Suprapubic skin (tissue), 4 donors: ENCODE measurements at regions not wholly inside any gene's neighbourhood (a gene's known extent, or its start where the extent isn't known, plus 50 kb on each side); places are given as distances from the start of the nearest gene placed in this dataset.

ENCODE experiments used
- DNase-seq, 2 donors: peaks; one replicate each; pipeline ENCODE4 v3.0.0-alpha.2; 2019; ENCODE audit warnings: low spot score in 2 of 2
- H3K27ac ChIP-seq: fragments of 200-600 bp; sonication (generic); one replicate; pipeline ENCODE4 v1.5.1; 2019
- H3K27me3 ChIP-seq: fragments of 200-600 bp; sonication (generic); one replicate; pipeline ENCODE4 v1.5.1; 2019
- H3K36me3 ChIP-seq: fragments of 200-600 bp; sonication (generic); one replicate; pipeline ENCODE4 v1.5.1; 2019
- H3K4me1 ChIP-seq: fragments of 200-600 bp; sonication (generic); one replicate; pipeline ENCODE4 v1.5.1; 2019
- H3K4me3 ChIP-seq: fragments of 200-600 bp; sonication (generic); one replicate; pipeline ENCODE4 v1.5.1; 2019; ENCODE audit warnings: mild to moderate bottlenecking
- H3K9me3 ChIP-seq: fragments of 200-600 bp; sonication (generic); one replicate; pipeline ENCODE4 v1.5.1; 2019
- EP300 ChIP-seq: sonication (generic); formaldehyde crosslinking; IDR thresholded peaks from one replicate; pipeline ENCODE4 v1.6.1; 2017; ENCODE audit warnings: antibody characterized with exemption
- POLR2A ChIP-seq, 2 donors: fragments of 450-650 bp; IDR thresholded peaks; one replicate each; pipeline ENCODE4 v1.6.1; 2017; ENCODE audit warnings: antibody characterized with exemption in 2 of 2, mild to moderate bottlenecking in 2 of 2, moderate library complexity in 2 of 2
- POLR2AphosphoS5 ChIP-seq, 3 donors: sonication (generic); formaldehyde crosslinking; IDR thresholded peaks; one replicate each; pipeline ENCODE4 v1.6.1; 2017; ENCODE audit warnings: antibody characterized with exemption in 3 of 3
- WGBS: methylation state at CpG from one replicate; pipeline ENCODE4 v1.1.5; 2018; 5-methylcytosine and 5-hydroxymethylcytosine counted together
- TF ChIP-seq, protein P1 (sequence below), 2 donors: fragments of 200-600 bp in 1 of 2; fragments of 450-650 bp in 1 of 2; sonication (generic) in 1 of 2; IDR thresholded peaks; one replicate each; pipeline ENCODE4 v1.5.1; 2016 to 2019; ENCODE audit warnings: antibody characterized with exemption in 2 of 2, mild to moderate bottlenecking in 1 of 2, moderate library complexity in 1 of 2

DNA sequence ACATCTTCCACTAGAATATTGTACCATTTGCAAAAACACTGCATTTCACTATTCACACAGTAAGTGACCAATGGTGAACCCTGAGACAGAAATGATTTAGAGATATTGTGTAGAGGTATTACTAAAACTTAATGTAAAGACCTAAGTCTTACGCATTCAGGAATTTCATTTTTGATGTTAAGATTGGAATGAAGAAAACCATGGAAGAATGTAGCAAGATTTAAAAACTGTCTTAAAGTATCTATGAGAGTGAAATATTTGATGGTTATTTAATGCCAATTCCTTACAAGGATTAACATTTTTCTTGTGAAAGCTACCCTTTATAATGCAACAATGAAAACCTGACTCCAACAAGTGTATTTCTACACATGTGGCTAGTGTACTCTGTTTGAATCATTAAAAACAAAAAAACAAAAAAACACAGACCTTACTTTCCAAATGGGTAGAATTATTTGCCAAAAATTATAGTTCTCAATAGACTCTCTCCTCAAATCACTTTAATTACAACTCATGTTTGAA lies 172.0 kb downstream of the NNT start:
- Histone ChIP-seq H3K27ac (no peak overlapping the region), H3K4me1 (peaks cover 10% of the 10 kb centered on the region), H3K27me3 (no peaks in the 10 kb centered on the region), H3K36me3 (no peaks in the 10 kb centered on the region), H3K9me3 (no peaks in the 10 kb centered on the region), H3K4me3 (no peak overlapping the region)
- WGBS, result 100% methylated on average over 1 of the region's 1 CpG
- no peak for DNase-seq
- no peak for TF ChIP-seq POLR2A (IDR thresholded peaks at IDR 0.05)
- TF ChIP-seq, protein P1, sequence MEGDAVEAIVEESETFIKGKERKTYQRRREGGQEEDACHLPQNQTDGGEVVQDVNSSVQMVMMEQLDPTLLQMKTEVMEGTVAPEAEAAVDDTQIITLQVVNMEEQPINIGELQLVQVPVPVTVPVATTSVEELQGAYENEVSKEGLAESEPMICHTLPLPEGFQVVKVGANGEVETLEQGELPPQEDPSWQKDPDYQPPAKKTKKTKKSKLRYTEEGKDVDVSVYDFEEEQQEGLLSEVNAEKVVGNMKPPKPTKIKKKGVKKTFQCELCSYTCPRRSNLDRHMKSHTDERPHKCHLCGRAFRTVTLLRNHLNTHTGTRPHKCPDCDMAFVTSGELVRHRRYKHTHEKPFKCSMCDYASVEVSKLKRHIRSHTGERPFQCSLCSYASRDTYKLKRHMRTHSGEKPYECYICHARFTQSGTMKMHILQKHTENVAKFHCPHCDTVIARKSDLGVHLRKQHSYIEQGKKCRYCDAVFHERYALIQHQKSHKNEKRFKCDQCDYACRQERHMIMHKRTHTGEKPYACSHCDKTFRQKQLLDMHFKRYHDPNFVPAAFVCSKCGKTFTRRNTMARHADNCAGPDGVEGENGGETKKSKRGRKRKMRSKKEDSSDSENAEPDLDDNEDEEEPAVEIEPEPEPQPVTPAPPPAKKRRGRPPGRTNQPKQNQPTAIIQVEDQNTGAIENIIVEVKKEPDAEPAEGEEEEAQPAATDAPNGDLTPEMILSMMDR (IDR thresholded peaks at IDR 0.05), result no peak
- TF ChIP-seq POLR2AphosphoS5 (IDR thresholded peaks at IDR 0.05), result no peak
- TF ChIP-seq EP300, result no peak

DNA sequence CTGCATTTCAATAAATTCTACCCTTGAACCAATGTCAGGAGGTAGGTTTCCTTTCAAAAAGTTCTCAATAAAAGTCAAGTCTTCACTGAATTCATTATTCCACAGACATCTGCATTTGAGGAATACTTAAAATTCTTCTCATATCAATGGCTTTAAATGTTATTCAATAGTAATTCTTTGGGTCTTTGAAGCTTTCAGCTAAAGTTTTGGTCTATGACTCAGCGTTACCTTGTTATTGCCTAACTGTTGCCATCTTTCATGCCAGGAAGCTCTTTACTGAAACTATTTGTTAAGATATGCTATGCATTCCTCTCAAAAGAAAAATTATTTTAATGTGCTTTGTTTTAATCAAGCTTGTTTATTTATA lies 170.5 kb downstream of the NNT start:
- no peak for DNase-seq
- Histone ChIP-seq H3K36me3 (no peaks in the 10 kb centered on the region), H3K4me1 (peaks cover 10% of the 10 kb centered on the region), H3K4me3 (no peak overlapping the region), H3K9me3 (no peaks in the 10 kb centered on the region), H3K27ac (no peak overlapping the region), H3K27me3 (no peaks in the 10 kb centered on the region)
- 49% methylated on average over 1 of the region's 1 CpG for WGBS
- TF ChIP-seq POLR2A (IDR thresholded peaks at IDR 0.05), result no peak
- TF ChIP-seq, protein P1 (IDR thresholded peaks at IDR 0.05), result no peak
- no peak for TF ChIP-seq POLR2AphosphoS5 (IDR thresholded peaks at IDR 0.05)
- no peak for TF ChIP-seq EP300

DNA sequence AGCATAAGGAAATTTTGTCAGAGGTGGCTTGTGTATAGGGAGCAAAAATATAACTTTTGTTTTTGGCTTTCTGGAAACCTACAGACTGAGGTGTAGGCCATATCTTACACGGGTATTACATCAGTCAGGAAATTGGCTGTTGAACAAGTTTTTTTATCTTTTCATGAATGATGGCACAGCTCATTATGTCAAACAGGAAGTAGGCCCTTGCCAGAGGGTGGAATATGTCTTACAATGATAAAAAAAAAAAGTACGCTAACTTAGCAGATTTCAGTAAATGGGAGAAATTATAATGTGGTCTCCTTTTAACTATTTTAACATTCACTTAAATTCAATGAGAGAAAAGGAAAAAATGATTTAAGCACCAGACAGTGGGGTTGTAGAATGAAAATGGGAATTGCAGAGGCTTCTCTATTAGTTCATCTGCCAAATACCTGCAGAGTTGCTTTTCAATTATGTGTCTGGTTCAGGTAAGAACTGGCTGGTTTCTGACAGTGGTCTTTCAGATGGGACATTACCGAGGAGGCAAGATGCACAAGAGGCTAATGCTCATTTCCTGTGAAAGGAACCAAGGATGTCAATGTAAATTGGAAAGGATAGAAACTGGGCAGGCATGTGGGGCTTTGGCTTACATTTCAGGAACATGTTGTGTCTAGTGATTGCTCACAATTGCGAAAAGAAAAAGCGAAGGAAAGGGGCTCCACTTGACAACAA lies 169.9 kb downstream of the NNT start:
- no peaks in the 10 kb centered on the region for H3K9me3 ChIP-seq

DNA sequence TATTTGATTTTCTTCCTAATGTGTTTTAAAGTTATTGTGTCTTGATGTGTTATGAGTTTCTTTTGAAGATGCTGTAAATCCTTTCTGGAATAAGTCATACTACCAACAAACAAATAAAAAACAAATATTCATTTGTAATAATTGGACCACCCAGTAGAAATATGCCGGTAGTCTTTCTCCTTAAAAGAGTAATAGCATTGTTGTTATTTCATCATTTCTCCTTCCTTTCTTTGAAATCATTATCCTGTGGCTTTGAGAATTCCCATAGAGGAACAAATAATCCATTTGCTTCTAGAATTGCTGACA lies 169.4 kb downstream of the NNT start:
- Histone ChIP-seq H3K4me3 (no peak overlapping the region), H3K9me3 (no peaks in the 10 kb centered on the region), H3K27ac (no peak overlapping the region), H3K36me3 (no peaks in the 10 kb centered on the region), H3K27me3 (no peaks in the 10 kb centered on the region), H3K4me1 (peaks cover 10% of the 10 kb centered on the region)
- TF ChIP-seq, protein P1 (IDR thresholded peaks at IDR 0.05), result no peak
- TF ChIP-seq POLR2A (IDR thresholded peaks at IDR 0.05), result no peak
- no peak for TF ChIP-seq POLR2AphosphoS5 (IDR thresholded peaks at IDR 0.05)
- no peak for TF ChIP-seq EP300
- WGBS, result 25% methylated on average over 1 of the region's 1 CpG
- DNase-seq, result no peak

More for the DNA sequence above, 169.9 kb downstream of the NNT start:
- 33% methylated on average over 5 of the region's 5 CpGs for WGBS
- H3K4me1 ChIP-seq, result peaks cover 10% of the 10 kb centered on the region
- H3K36me3 ChIP-seq, result no peaks in the 10 kb centered on the region
- no peak overlapping the region for H3K27ac ChIP-seq
- no peak for DNase-seq
- no peaks in the 10 kb centered on the region for H3K27me3 ChIP-seq
- TF ChIP-seq, protein P1 (IDR thresholded peaks at IDR 0.05), result no peak
- TF ChIP-seq EP300 (no peak), POLR2A (IDR thresholded peaks at IDR 0.05) (no peak)
- no peak overlapping the region for H3K4me3 ChIP-seq

DNA sequence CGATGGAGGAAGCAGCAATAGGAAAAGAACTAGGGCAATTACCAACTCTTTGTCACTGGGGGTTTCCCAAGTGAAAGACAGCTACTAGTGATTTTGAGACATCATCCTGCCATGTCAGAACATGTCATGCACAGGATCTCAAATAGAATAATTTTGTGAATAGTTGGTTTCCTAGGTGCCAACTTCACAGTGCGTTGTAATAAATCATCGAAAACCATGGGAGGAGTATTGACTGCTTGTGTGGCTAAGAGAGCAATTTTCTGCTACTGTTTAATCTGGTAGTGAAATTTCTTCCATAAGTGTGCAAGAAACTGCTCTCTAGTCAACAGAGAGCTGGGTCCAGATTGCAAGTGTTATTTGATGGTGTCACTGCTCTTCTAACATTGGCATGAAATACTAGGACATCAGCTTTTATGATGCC lies 168.6 kb downstream of the NNT start:
- TF ChIP-seq, protein P1 (IDR thresholded peaks at IDR 0.05), result no peak
- TF ChIP-seq POLR2A (IDR thresholded peaks at IDR 0.05) (no peak), EP300 (no peak), POLR2AphosphoS5 (IDR thresholded peaks at IDR 0.05) (no peak)
- Histone ChIP-seq H3K4me3 (no peak overlapping the region), H3K4me1 (peaks cover 10% of the 10 kb centered on the region), H3K27me3 (no peaks in the 10 kb centered on the region), H3K9me3 (no peaks in the 10 kb centered on the region), H3K36me3 (no peaks in the 10 kb centered on the region), H3K27ac (no peak overlapping the region)
- 49% methylated on average over 3 of the region's 3 CpGs for WGBS
- DNase-seq, result no peak
